IPS DF 6.9 (cell line): ENCODE measurements at regions not wholly inside any gene's neighbourhood (a gene's known extent, or its start where the extent isn't known, plus 50 kb on each side); places are given as distances from the start of the nearest gene placed in this dataset.

Source experiments
- DNase-seq: peaks from one replicate; pipeline ENCODE4 v3.0.0-alpha.2; 2013; ENCODE audit warnings: low read depth, low spot score
- H3K27ac ChIP-seq: one replicate; pipeline ENCODE4 v1.5.1; 2013; ENCODE audit warnings: low read length, control low read depth
- H3K27me3 ChIP-seq: 2 replicates; pipeline ENCODE4 v1.6.1; 2013; ENCODE audit warnings: mild to moderate bottlenecking, low read length; ENCODE audit not compliant: control insufficient read depth, insufficient read depth
- H3K36me3 ChIP-seq: 2 replicates; pipeline ENCODE4 v1.6.1; 2013; ENCODE audit warnings: low read length; ENCODE audit not compliant: control insufficient read depth, insufficient read depth
- H3K4me1 ChIP-seq: 2 replicates; pipeline ENCODE4 v1.6.1; 2013; ENCODE audit warnings: low read length; ENCODE audit not compliant: control insufficient read depth, insufficient read depth
- H3K4me3 ChIP-seq: 2 replicates; pipeline ENCODE4 v1.5.1; 2013; ENCODE audit warnings: mild to moderate bottlenecking, low read length
- H3K9me3 ChIP-seq: 2 replicates; pipeline ENCODE4 v1.6.1; 2013; ENCODE audit warnings: low read length, inconsistent platforms; ENCODE audit not compliant: control insufficient read depth, insufficient read depth
- WGBS: extraction: QIAGEN DNeasy Blood & Tissue Kit; methylation state at CpG from one replicate; pipeline ENCODE4 v1.1.7; 2013; ENCODE audit warnings: mixed read lengths, missing lambda C conversion rate; ENCODE audit not compliant: insufficient read length, insufficient coverage; 5-methylcytosine and 5-hydroxymethylcytosine counted together

- DNase-seq = no peak
- no CpG with 5 or more reads among the region's 4 CpGs for WGBS
- Histone ChIP-seq H3K9me3 (no peaks in the 10 kb centered on the region), H3K27ac (no peak overlapping the region), H3K4me1 (no peaks in the 10 kb centered on the region; the same call in 1 of the 2 replicates), H3K4me3 (no peak overlapping the region), H3K36me3 (no peaks in the 10 kb centered on the region), H3K27me3 (no peaks in the 10 kb centered on the region)
These were observed 174.8 kb downstream of the IBTK start for GRCh38 chr6:82072751-82073150.

- WGBS = no CpG with 5 or more reads among the region's 1 CpG
- Histone ChIP-seq H3K9me3 (no peaks in the 10 kb centered on the region), H3K27me3 (no peaks in the 10 kb centered on the region), H3K27ac (no peak overlapping the region), H3K4me1 (no peaks in the 10 kb centered on the region; the same call in 1 of the 2 replicates), H3K36me3 (no peaks in the 10 kb centered on the region), H3K4me3 (no peak overlapping the region)
- no peak for DNase-seq
These were observed 175.4 kb downstream of the IBTK start for GRCh38 chr6:82072121-82072521.

- no peaks in the 10 kb centered on the region for H3K9me3 ChIP-seq
- no peak overlapping the region for H3K27ac ChIP-seq
- H3K4me1 ChIP-seq = no peaks in the 10 kb centered on the region
- no peaks in the 10 kb centered on the region for H3K27me3 ChIP-seq
- no CpG with 5 or more reads among the region's 2 CpGs for WGBS
- H3K36me3 ChIP-seq = no peaks in the 10 kb centered on the region
- H3K4me3 ChIP-seq = no peak overlapping the region
- DNase-seq = no peak
These were observed 178.8 kb downstream of the IBTK start for GRCh38 chr6:82068721-82069120.

- WGBS = no CpG with 5 or more reads among the region's 4 CpGs
These were observed 180.5 kb downstream of the IBTK start for GRCh38 chr6:82066991-82067411.

GRCh38 chr6:82066196-82066595, 181.3 kb downstream of the IBTK start:
- H3K27ac ChIP-seq = no peak overlapping the region
- no peaks in the 10 kb centered on the region for H3K4me1 ChIP-seq
- H3K36me3 ChIP-seq = no peaks in the 10 kb centered on the region
- H3K4me3 ChIP-seq = no peak overlapping the region
- H3K9me3 ChIP-seq = no peaks in the 10 kb centered on the region
- DNase-seq = no peak
- no peaks in the 10 kb centered on the region for H3K27me3 ChIP-seq

More at GRCh38 chr6:82066991-82067411, 180.5 kb downstream of the IBTK start:
- Histone ChIP-seq H3K27ac (no peak overlapping the region), H3K4me3 (no peak overlapping the region), H3K36me3 (no peaks in the 10 kb centered on the region), H3K27me3 (no peaks in the 10 kb centered on the region), H3K4me1 (no peaks in the 10 kb centered on the region), H3K9me3 (no peaks in the 10 kb centered on the region)
- DNase-seq = no peak

- Histone ChIP-seq H3K4me1 (no peaks in the 10 kb centered on the region), H3K27ac (no peak overlapping the region), H3K36me3 (no peaks in the 10 kb centered on the region), H3K4me3 (no peak overlapping the region), H3K27me3 (no peaks in the 10 kb centered on the region), H3K9me3 (no peaks in the 10 kb centered on the region)
- DNase-seq = no peak
- no CpG with 5 or more reads among the region's 3 CpGs for WGBS
These were observed 184.0 kb downstream of the IBTK start for GRCh38 chr6:82063574-82063973.

- Histone ChIP-seq H3K27me3 (no peaks in the 10 kb centered on the region), H3K9me3 (no peaks in the 10 kb centered on the region), H3K36me3 (no peaks in the 10 kb centered on the region), H3K4me3 (no peak overlapping the region), H3K4me1 (no peaks in the 10 kb centered on the region), H3K27ac (no peak overlapping the region)
- no peak for DNase-seq
- 100% methylated on average over 2 of the region's 7 CpGs for WGBS
These were observed 185.3 kb downstream of the IBTK start for GRCh38 chr6:82062219-82062618.

- DNase-seq = no peak
- no peak overlapping the region for H3K4me3 ChIP-seq
- H3K27me3 ChIP-seq = no peaks in the 10 kb centered on the region
- no CpG with 5 or more reads among the region's 5 CpGs for WGBS
- H3K27ac ChIP-seq = no peak overlapping the region
- H3K9me3 ChIP-seq = no peaks in the 10 kb centered on the region
- H3K4me1 ChIP-seq = no peaks in the 10 kb centered on the region
- no peaks in the 10 kb centered on the region for H3K36me3 ChIP-seq
These were observed 189.5 kb downstream of the IBTK start for GRCh38 chr6:82057846-82058554.

GRCh38 chr6:82056567-82056966, 191.0 kb downstream of the IBTK start:
- no peaks in the 10 kb centered on the region for H3K27me3 ChIP-seq
- DNase-seq = no peak
- WGBS = no CpG with 5 or more reads among the region's 1 CpG
- no peak overlapping the region for H3K27ac ChIP-seq
- no peaks in the 10 kb centered on the region for H3K9me3 ChIP-seq
- no peak overlapping the region for H3K4me3 ChIP-seq
- no peaks in the 10 kb centered on the region for H3K36me3 ChIP-seq
- no peaks in the 10 kb centered on the region for H3K4me1 ChIP-seq

- Histone ChIP-seq H3K36me3 (no peaks in the 10 kb centered on the region), H3K4me3 (no peak overlapping the region), H3K27ac (no peak overlapping the region), H3K4me1 (no peaks in the 10 kb centered on the region), H3K9me3 (no peaks in the 10 kb centered on the region), H3K27me3 (no peaks in the 10 kb centered on the region)
- WGBS = no CpG with 5 or more reads among the region's 6 CpGs
- no peak for DNase-seq
These were observed 201.4 kb downstream of the IBTK start for GRCh38 chr6:82045965-82046756.
